GM23338 (cell line): ENCODE measurements at regions not wholly inside any gene's neighbourhood (a gene's known extent, or its start where the extent isn't known, plus 50 kb on each side); places are given as distances from the start of the nearest gene placed in this dataset.

Experiments used
- ATAC-seq: fragments of 200-7000 bp; cut with Tn5 transposase; 3 replicates; pipeline ENCODE4 v1.9.1; 2020
- DNase-seq: peaks from one replicate; pipeline ENCODE4 v3.0.0-alpha.2; 2015; ENCODE audit warnings: low spot score
- H2AFZ ChIP-seq: fragments of 200-600 bp; sonication (generic); 2 replicates; pipeline ENCODE4 v1.8.0; 2016; ENCODE audit warnings: antibody characterized with exemption, mild to moderate bottlenecking, moderate library complexity
- H3F3A ChIP-seq: fragments of 200-600 bp; sonication (generic); replicated peaks from 2 replicates; pipeline ENCODE4 v1.8.0; 2017; ENCODE audit warnings: antibody characterized with exemption, mixed run types, low read depth
- H3K27ac ChIP-seq: fragments of 200-600 bp; sonication (generic); 2 replicates; pipeline ENCODE4 v1.6.1; 2016; ENCODE audit warnings: low read depth
- H3K27me3 ChIP-seq: fragments of 200-600 bp; sonication (generic); 2 replicates; pipeline ENCODE4 v1.8.0; 2016; ENCODE audit warnings: mild to moderate bottlenecking, mixed run types, moderate library complexity; ENCODE audit not compliant: insufficient read depth
- H3K36me3 ChIP-seq: fragments of 200-600 bp; sonication (generic); 2 replicates; pipeline ENCODE4 v1.8.0; 2016; ENCODE audit warnings: mild to moderate bottlenecking; ENCODE audit not compliant: insufficient read depth
- H3K4me1 ChIP-seq: fragments of 200-600 bp; sonication (generic); 2 replicates; pipeline ENCODE4 v1.8.0; 2016; ENCODE audit warnings: mild to moderate bottlenecking, moderate library complexity; ENCODE audit not compliant: insufficient read depth
- H3K4me2 ChIP-seq: fragments of 200-600 bp; sonication (generic); 2 replicates; pipeline ENCODE4 v1.7.1; 2017; ENCODE audit warnings: mixed run types
- H3K4me3 ChIP-seq: fragments of 200-600 bp; sonication (generic); 2 replicates; pipeline ENCODE4 v1.6.1; 2016; ENCODE audit warnings: mixed run types
- H3K79me2 ChIP-seq: fragments of 200-600 bp; sonication (generic); replicated peaks from 2 replicates; pipeline ENCODE4 v1.8.0; 2017; ENCODE audit warnings: mild to moderate bottlenecking; ENCODE audit not compliant: insufficient read depth
- H3K9me2 ChIP-seq: fragments of 200-600 bp; sonication (generic); 2 replicates; pipeline ENCODE4 v1.8.0; 2017; ENCODE audit not compliant: insufficient read depth
- H4K20me1 ChIP-seq: fragments of 200-600 bp; sonication (generic); replicated peaks from 2 replicates; pipeline ENCODE4 v1.8.0; 2017; ENCODE audit warnings: mild to moderate bottlenecking; ENCODE audit not compliant: insufficient read depth
- H3K27ac Mint-ChIP-seq: 2 replicates; pipeline ENCODE4 v1.8.0; 2020; ENCODE audit warnings: inconsistent platforms, mild to moderate bottlenecking, moderate library complexity, mixed read lengths
- H3K27me3 Mint-ChIP-seq: 3 replicates; pipeline ENCODE4 v1.8.0; 2022; ENCODE audit warnings: low read depth, mild to moderate bottlenecking, moderate library complexity, mixed read lengths, inconsistent platforms; ENCODE audit not compliant: insufficient read depth, poor library complexity
- H3K36me3 Mint-ChIP-seq: 3 replicates; pipeline ENCODE4 v1.8.0; 2021; ENCODE audit warnings: low read depth, mild to moderate bottlenecking, inconsistent platforms, moderate library complexity, mixed read lengths
- H3K4me1 Mint-ChIP-seq: 3 replicates; pipeline ENCODE4 v1.8.0; 2020; ENCODE audit warnings: mild to moderate bottlenecking, inconsistent platforms, mixed read lengths
- H3K4me3 Mint-ChIP-seq: 3 replicates; pipeline ENCODE4 v1.8.0; 2021; ENCODE audit warnings: moderate library complexity, mild to moderate bottlenecking, inconsistent platforms, mixed read lengths
- H3K9me3 Mint-ChIP-seq: 3 replicates; pipeline ENCODE4 v1.8.0; 2020; ENCODE audit warnings: moderate library complexity, mild to moderate bottlenecking, inconsistent platforms, mixed read lengths
- CREB1 ChIP-seq: fragments of 250-450 bp; sonication (Bioruptor Pico); IDR thresholded peaks from 2 replicates; pipeline ENCODE4 v1.5.0; 2020; ENCODE audit warnings: low read depth, mild to moderate bottlenecking, moderate library complexity
- ETS1 ChIP-seq: IDR thresholded peaks from 2 replicates; pipeline ENCODE4 v1.6.1; 2016; ENCODE audit warnings: antibody characterized with exemption
- EZH2 ChIP-seq: fragments of 200-600 bp; sonication (generic); IDR thresholded peaks from one replicate; pipeline ENCODE4 v1.8.0; 2017; ENCODE audit warnings: antibody characterized with exemption, mild to moderate bottlenecking, low read depth; ENCODE audit not compliant: unreplicated experiment
- EZH2phosphoT487 ChIP-seq: fragments of 200-600 bp; sonication (generic); IDR thresholded peaks from one replicate; pipeline ENCODE4 v1.8.1; 2018; ENCODE audit warnings: antibody characterized with exemption; ENCODE audit not compliant: unreplicated experiment
- NANOG ChIP-seq: IDR thresholded peaks from 2 replicates; pipeline ENCODE4 v1.6.1; 2016; ENCODE audit warnings: antibody characterized with exemption, borderline replicate concordance
- POLR2AphosphoS5 ChIP-seq: IDR thresholded peaks from 2 replicates; pipeline ENCODE4 v1.6.1; 2016; ENCODE audit warnings: antibody characterized with exemption, low read depth
- STAT1 ChIP-seq: IDR thresholded peaks from one replicate; pipeline ENCODE4 v1.6.1; 2016; ENCODE audit warnings: antibody characterized with exemption; ENCODE audit not compliant: unreplicated experiment
- ZNF114 ChIP-seq: fragments of 250-450 bp; sonication (Bioruptor Pico); IDR thresholded peaks from 2 replicates; pipeline ENCODE4 v1.5.0; 2020; ENCODE audit warnings: mild to moderate bottlenecking, moderate library complexity
- ZNF331 ChIP-seq: fragments of 250-450 bp; sonication (Bioruptor Pico); IDR thresholded peaks from 2 replicates; pipeline ENCODE4 v1.5.0; 2020; ENCODE audit warnings: low read depth, mild to moderate bottlenecking, moderate library complexity
- TF ChIP-seq, protein P1 (sequence below), 2 experiments: fragments of 200-600 bp in 1 of 2; sonication (generic) in 1 of 2; conservative IDR thresholded peaks; 2 replicates each; pipeline versions ENCODE4 v1.5.1 to v1.6.1; 2016 to 2017; ENCODE audit warnings: antibody characterized with exemption in 2 of 2, low read depth in 2 of 2, mild to moderate bottlenecking in 2 of 2, moderate library complexity in 1 of 2
- TF ChIP-seq, protein P2 (sequence below): IDR thresholded peaks from one replicate; pipeline ENCODE4 v1.6.1; 2018; ENCODE audit warnings: antibody characterized with exemption; ENCODE audit not compliant: unreplicated experiment
- TF ChIP-seq, protein P3 (sequence below): fragments of 250-450 bp; sonication (Bioruptor Pico); IDR thresholded peaks from 2 replicates; pipeline ENCODE4 v1.5.0; 2020; ENCODE audit warnings: mild to moderate bottlenecking, moderate library complexity

GRCh38 chr4:180152831-180153230 lies 2090.4 kb upstream of the TENM3 start (continued):
- no peak for TF ChIP-seq ZNF331 (CRISPR knock-in tag)
- TF ChIP-seq, protein P1, sequence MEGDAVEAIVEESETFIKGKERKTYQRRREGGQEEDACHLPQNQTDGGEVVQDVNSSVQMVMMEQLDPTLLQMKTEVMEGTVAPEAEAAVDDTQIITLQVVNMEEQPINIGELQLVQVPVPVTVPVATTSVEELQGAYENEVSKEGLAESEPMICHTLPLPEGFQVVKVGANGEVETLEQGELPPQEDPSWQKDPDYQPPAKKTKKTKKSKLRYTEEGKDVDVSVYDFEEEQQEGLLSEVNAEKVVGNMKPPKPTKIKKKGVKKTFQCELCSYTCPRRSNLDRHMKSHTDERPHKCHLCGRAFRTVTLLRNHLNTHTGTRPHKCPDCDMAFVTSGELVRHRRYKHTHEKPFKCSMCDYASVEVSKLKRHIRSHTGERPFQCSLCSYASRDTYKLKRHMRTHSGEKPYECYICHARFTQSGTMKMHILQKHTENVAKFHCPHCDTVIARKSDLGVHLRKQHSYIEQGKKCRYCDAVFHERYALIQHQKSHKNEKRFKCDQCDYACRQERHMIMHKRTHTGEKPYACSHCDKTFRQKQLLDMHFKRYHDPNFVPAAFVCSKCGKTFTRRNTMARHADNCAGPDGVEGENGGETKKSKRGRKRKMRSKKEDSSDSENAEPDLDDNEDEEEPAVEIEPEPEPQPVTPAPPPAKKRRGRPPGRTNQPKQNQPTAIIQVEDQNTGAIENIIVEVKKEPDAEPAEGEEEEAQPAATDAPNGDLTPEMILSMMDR (conservative IDR thresholded peaks at IDR 0.05; ENCODE audit: low read depth in 2 of 2) = no peak
- no peak for TF ChIP-seq STAT1
- no peak for TF ChIP-seq EZH2

- no peaks in the 10 kb centered on the region for H3K9me2 ChIP-seq
- ATAC-seq = no peak
- TF ChIP-seq ZNF331 (CRISPR knock-in tag) = no peak
- TF ChIP-seq NANOG = no peak
- TF ChIP-seq EZH2 = no peak
- no peak for TF ChIP-seq STAT1
- TF ChIP-seq ETS1 = no peak
- TF ChIP-seq POLR2AphosphoS5 = no peak
- no peak for TF ChIP-seq ZNF114
- TF ChIP-seq CREB1 (CRISPR knock-in tag) = no peak
- no peak for TF ChIP-seq EZH2phosphoT487
- TF ChIP-seq, protein P2, sequence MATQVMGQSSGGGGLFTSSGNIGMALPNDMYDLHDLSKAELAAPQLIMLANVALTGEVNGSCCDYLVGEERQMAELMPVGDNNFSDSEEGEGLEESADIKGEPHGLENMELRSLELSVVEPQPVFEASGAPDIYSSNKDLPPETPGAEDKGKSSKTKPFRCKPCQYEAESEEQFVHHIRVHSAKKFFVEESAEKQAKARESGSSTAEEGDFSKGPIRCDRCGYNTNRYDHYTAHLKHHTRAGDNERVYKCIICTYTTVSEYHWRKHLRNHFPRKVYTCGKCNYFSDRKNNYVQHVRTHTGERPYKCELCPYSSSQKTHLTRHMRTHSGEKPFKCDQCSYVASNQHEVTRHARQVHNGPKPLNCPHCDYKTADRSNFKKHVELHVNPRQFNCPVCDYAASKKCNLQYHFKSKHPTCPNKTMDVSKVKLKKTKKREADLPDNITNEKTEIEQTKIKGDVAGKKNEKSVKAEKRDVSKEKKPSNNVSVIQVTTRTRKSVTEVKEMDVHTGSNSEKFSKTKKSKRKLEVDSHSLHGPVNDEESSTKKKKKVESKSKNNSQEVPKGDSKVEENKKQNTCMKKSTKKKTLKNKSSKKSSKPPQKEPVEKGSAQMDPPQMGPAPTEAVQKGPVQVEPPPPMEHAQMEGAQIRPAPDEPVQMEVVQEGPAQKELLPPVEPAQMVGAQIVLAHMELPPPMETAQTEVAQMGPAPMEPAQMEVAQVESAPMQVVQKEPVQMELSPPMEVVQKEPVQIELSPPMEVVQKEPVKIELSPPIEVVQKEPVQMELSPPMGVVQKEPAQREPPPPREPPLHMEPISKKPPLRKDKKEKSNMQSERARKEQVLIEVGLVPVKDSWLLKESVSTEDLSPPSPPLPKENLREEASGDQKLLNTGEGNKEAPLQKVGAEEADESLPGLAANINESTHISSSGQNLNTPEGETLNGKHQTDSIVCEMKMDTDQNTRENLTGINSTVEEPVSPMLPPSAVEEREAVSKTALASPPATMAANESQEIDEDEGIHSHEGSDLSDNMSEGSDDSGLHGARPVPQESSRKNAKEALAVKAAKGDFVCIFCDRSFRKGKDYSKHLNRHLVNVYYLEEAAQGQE = no peak
- TF ChIP-seq, protein P3, sequence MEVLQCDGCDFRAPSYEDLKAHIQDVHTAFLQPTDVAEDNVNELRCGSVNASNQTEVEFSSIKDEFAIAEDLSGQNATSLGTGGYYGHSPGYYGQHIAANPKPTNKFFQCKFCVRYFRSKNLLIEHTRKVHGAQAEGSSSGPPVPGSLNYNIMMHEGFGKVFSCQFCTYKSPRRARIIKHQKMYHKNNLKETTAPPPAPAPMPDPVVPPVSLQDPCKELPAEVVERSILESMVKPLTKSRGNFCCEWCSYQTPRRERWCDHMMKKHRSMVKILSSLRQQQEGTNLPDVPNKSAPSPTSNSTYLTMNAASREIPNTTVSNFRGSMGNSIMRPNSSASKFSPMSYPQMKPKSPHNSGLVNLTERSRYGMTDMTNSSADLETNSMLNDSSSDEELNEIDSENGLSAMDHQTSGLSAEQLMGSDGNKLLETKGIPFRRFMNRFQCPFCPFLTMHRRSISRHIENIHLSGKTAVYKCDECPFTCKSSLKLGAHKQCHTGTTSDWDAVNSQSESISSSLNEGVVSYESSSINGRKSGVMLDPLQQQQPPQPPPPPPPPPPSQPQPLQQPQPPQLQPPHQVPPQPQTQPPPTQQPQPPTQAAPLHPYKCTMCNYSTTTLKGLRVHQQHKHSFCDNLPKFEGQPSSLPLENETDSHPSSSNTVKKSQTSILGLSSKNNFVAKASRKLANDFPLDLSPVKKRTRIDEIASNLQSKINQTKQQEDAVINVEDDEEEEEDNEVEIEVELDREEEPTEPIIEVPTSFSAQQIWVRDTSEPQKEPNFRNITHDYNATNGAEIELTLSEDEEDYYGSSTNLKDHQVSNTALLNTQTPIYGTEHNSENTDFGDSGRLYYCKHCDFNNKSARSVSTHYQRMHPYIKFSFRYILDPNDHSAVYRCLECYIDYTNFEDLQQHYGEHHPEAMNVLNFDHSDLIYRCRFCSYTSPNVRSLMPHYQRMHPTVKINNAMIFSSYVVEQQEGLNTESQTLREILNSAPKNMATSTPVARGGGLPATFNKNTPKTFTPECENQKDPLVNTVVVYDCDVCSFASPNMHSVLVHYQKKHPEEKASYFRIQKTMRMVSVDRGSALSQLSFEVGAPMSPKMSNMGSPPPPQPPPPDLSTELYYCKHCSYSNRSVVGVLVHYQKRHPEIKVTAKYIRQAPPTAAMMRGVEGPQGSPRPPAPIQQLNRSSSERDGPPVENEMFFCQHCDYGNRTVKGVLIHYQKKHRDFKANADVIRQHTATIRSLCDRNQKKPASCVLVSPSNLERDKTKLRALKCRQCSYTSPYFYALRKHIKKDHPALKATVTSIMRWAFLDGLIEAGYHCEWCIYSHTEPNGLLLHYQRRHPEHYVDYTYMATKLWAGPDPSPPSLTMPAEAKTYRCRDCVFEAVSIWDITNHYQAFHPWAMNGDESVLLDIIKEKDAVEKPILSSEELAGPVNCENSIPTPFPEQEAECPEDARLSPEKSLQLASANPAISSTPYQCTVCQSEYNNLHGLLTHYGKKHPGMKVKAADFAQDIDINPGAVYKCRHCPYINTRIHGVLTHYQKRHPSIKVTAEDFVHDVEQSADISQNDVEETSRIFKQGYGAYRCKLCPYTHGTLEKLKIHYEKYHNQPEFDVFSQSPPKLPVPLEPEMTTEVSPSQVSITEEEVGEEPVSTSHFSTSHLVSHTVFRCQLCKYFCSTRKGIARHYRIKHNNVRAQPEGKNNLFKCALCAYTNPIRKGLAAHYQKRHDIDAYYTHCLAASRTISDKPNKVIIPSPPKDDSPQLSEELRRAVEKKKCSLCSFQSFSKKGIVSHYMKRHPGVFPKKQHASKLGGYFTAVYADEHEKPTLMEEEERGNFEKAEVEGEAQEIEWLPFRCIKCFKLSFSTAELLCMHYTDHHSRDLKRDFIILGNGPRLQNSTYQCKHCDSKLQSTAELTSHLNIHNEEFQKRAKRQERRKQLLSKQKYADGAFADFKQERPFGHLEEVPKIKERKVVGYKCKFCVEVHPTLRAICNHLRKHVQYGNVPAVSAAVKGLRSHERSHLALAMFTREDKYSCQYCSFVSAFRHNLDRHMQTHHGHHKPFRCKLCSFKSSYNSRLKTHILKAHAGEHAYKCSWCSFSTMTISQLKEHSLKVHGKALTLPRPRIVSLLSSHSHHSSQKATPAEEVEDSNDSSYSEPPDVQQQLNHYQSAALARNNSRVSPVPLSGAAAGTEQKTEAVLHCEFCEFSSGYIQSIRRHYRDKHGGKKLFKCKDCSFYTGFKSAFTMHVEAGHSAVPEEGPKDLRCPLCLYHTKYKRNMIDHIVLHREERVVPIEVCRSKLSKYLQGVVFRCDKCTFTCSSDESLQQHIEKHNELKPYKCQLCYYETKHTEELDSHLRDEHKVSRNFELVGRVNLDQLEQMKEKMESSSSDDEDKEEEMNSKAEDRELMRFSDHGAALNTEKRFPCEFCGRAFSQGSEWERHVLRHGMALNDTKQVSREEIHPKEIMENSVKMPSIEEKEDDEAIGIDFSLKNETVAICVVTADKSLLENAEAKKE (CRISPR knock-in tag) = no peak
Observed at GRCh38 chr4:180153587-180153986, 2089.6 kb upstream of the TENM3 start.

More at GRCh38 chr4:180153587-180153986, 2089.6 kb upstream of the TENM3 start:
- Histone ChIP-seq H3K27me3 (no peaks in the 10 kb centered on the region), H3K4me3 (no peak overlapping the region), H3F3A (no peaks in the 10 kb centered on the region), H3K4me2 (no peak overlapping the region), H3K79me2 (no peaks in the 10 kb centered on the region), H2AFZ (no peak overlapping the region), H3K27ac (no peak overlapping the region), H4K20me1 (no peaks in the 10 kb centered on the region), H3K36me3 (no peaks in the 10 kb centered on the region), H3K4me1 (0 out of 2 replicates have a peak, but pooled peaks cover 4% of the 10 kb centered on the region)
- Mint-ChIP-seq H3K9me3 (no peaks in the 10 kb centered on the region), H3K4me3 (no peak overlapping the region), H3K4me1 (peaks cover 10% of the 10 kb centered on the region; the same call in 2 of the 3 replicates), H3K27ac (no peak overlapping the region), H3K27me3 (no peaks in the 10 kb centered on the region), H3K36me3 (no peaks in the 10 kb centered on the region)
- DNase-seq = no peak
